ENCODE measurements at regions not wholly inside any gene's neighbourhood (a gene's known extent, or its start where the extent isn't known, plus 50 kb on each side); places are given as distances from the start of the nearest gene placed in this dataset.
"Not testable (repeated sequence)": the region's sequence is repeated elsewhere in the genome, so short reads cannot be mapped to it uniquely, and the experiment has no call there.

DNA sequence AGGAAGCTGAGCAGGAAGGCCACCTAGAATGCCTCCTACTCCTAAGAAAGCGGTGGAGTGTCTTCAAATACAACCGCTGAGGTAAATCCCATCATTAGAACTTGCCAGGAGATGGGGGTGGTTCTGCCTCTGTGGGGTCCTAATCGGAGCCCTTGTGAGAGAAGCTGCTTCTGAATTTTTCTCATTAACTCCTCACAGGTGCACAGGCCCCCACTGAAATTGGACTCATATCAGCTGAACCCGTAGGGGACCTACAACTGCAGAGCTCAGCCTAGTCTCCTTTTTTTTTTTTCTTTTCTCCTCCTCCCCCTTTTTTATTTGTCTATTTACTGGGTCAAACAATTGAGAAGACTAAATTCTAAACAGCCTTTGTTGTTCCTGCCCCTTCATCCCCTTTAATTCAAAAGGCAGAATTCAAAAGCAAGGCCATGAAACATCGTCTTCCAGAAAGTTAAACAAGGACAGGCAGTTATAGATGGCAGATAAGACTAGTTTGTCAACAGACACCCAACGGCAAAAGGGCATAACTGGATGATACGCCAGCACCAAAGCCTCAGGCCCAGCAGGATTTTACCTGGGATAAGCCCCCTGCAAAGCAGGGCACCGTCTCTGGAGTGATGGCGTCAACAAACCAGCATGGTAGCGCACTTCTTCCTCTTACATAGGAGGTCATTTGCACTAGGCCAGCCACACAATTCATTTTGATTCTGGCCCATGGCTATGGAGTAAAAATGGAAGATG, 213.7 kb upstream of the HES1 start:
- Histone ChIP-seq H3K9me3 (ENCODE audit: control insufficient read depth, insufficient read depth, low read depth, low read length) (peaks cover 12% of the 10 kb centered on the region; the same call in 1 of the 2 replicates), H3K27me3 (ENCODE audit: control insufficient read depth, insufficient read depth, low read length) (no peaks in the 10 kb centered on the region), H3K4me1 (ENCODE audit: control insufficient read depth, insufficient read depth, low read length) (no peaks in the 10 kb centered on the region), H3K9ac (ENCODE audit: low read length) (no peak overlapping the region), H3K27ac (ENCODE audit: low read depth, low read length) (no peak overlapping the region), H3K36me3 (ENCODE audit: control insufficient read depth, insufficient read depth, low read length) (no peaks in the 10 kb centered on the region), H3K4me3 (ENCODE audit: low read depth, low read length) (no peak overlapping the region)

DNA sequence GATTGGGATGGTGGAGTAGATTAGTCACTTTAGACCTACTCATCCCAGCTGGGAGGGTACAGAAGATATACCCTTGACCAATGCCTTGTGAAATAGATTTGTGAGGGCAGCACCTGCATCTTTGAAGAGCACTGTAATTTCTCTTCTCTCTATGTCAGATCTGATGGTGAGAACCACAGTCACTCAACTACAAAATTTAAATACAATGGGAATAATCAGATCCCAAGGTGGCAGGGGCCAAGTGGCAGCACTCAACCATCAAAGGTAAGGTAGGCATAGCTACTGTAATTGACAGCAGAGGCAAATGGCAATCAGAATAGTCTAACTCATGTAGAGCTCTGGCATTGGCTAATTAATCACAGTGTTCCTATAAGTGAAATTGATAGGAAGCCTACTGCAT, 212.0 kb upstream of the HES1 start:
- not testable (repeated sequence) for H3K4me1 ChIP-seq (ENCODE audit: control insufficient read depth, insufficient read depth, low read length); H3K9ac ChIP-seq (ENCODE audit: low read length); H3K27ac ChIP-seq (ENCODE audit: low read depth, low read length); H3K4me3 ChIP-seq (ENCODE audit: low read depth, low read length); H3K36me3 ChIP-seq (ENCODE audit: control insufficient read depth, insufficient read depth, low read length); H3K27me3 ChIP-seq (ENCODE audit: control insufficient read depth, insufficient read depth, low read length)
- H3K9me3 ChIP-seq (ENCODE audit: control insufficient read depth, insufficient read depth, low read depth, low read length), result peaks cover 12% of the 10 kb centered on the region; the same call in 1 of the 2 replicates

DNA sequence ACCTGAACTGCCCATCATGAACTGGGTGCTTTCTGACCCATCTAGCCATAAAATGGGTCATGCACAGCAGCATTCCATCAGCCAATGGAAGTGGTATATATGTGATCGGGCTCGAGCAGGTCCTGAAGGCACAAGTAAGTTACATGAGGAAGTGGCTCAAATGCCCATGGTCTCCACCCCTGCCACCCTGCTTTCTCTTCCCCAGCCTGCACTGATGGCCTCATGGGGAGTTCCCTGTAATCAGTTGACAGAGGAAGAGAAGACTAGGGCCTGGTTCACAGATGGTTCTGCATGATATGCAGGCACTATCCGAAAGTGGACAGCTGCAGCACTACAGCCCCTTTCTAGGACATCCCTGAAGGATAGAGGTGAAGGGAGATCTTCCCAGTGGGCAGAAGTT, 209.9 kb upstream of the HES1 start:
- not testable (repeated sequence) for H3K4me1 ChIP-seq (ENCODE audit: control insufficient read depth, insufficient read depth, low read length)
- peaks cover 12% of the 10 kb centered on the region; the same call in 1 of the 2 replicates for H3K9me3 ChIP-seq (ENCODE audit: control insufficient read depth, insufficient read depth, low read depth, low read length)

GRCh38 chr3:193927413-193928206, 208.3 kb upstream of the HES1 start:
- not testable (repeated sequence) for H3K4me1 ChIP-seq (ENCODE audit: control insufficient read depth, insufficient read depth, low read length); H3K27me3 ChIP-seq (ENCODE audit: control insufficient read depth, insufficient read depth, low read length); H3K4me3 ChIP-seq (ENCODE audit: low read depth, low read length); H3K9ac ChIP-seq (ENCODE audit: low read length); H3K36me3 ChIP-seq (ENCODE audit: control insufficient read depth, insufficient read depth, low read length); H3K27ac ChIP-seq (ENCODE audit: low read depth, low read length)
- H3K9me3 ChIP-seq (ENCODE audit: control insufficient read depth, insufficient read depth, low read depth, low read length), result peaks cover 12% of the 10 kb centered on the region; the same call in 1 of the 2 replicates

More for the DNA sequence above, 209.9 kb upstream of the HES1 start:
- not testable (repeated sequence) for H3K27me3 ChIP-seq (ENCODE audit: control insufficient read depth, insufficient read depth, low read length); H3K4me3 ChIP-seq (ENCODE audit: low read depth, low read length); H3K27ac ChIP-seq (ENCODE audit: low read depth, low read length); H3K36me3 ChIP-seq (ENCODE audit: control insufficient read depth, insufficient read depth, low read length); H3K9ac ChIP-seq (ENCODE audit: low read length)

DNA sequence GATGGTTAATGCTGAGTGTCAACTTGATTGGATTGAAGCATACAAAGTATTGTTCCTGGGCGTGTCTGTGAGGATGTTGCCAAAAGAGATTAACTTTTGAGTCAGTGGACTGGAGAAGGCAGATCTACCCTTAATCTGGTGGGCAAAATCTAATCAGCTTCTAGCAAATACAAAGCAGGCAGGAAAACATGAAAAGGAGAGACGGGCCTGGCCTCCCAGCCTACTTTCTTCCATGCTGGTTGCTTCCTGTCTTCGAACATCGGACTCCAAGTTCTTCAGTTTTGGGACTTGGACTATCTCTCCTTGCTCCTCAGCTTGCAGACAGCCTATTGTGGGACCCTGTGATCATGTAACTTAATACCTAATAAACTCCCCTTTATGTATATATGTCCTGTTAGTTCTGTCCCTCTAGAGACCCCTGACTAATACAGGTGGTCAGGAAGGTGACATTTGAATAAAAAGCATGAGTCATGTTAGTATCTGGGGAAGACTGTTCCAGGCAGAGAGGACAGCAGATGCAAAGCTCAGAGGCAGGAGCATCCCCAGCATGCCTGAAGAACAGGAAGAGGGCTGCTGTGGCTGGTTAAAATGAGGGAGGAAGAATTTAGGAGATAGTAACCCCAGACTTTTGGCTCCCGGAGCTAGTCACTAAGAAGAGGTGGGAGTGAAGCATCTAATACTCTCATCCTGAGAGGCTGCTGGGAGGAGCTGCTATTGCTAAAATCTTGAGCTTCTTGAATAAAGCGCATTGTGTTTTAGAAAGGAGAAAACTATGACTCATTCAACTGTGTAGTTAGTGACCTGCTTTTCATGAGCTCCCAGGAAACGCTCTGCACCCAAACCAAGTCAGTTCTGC, 207.4 kb upstream of the HES1 start:
- no peak overlapping the region for H3K4me3 ChIP-seq (ENCODE audit: low read depth, low read length)
- H3K4me1 ChIP-seq (ENCODE audit: control insufficient read depth, insufficient read depth, low read length), result peaks cover 5% of the 10 kb centered on the region; the same call in 1 of the 2 replicates
- H3K27me3 ChIP-seq (ENCODE audit: control insufficient read depth, insufficient read depth, low read length), result peaks cover 4% of the 10 kb centered on the region; the same call in 1 of the 2 replicates
- H3K9me3 ChIP-seq (ENCODE audit: control insufficient read depth, insufficient read depth, low read depth, low read length), result peaks cover 15% of the 10 kb centered on the region; the same call in 1 of the 2 replicates
- H3K36me3 ChIP-seq (ENCODE audit: control insufficient read depth, insufficient read depth, low read length), result no peaks in the 10 kb centered on the region
- H3K27ac ChIP-seq (ENCODE audit: low read depth, low read length), result no peak overlapping the region
- no peak overlapping the region for H3K9ac ChIP-seq (ENCODE audit: low read length)

DNA sequence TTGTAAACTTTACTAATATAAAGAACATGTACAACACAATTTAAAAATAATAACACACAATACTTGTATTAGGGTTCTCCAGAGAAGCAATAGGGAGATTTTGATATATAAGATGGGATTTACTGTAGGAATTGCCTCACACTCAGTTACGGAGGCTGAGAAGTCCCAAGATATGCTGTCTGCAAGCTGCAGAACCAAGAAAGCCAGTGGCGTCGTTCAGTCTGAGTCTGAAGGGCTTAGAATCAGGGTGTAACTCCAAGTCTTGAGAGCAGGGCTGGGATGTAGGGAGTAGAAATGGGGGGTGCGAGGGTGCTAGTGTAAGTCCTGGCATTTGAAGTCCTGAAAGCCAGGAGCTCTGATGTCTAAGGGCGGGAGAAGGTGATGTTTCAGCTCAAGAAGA, 206.6 kb upstream of the HES1 start:
- no peak overlapping the region for H3K4me3 ChIP-seq (ENCODE audit: low read depth, low read length)
- H3K9ac ChIP-seq (ENCODE audit: low read length), result no peak overlapping the region
- peaks cover 4% of the 10 kb centered on the region; the same call in 1 of the 2 replicates for H3K27me3 ChIP-seq (ENCODE audit: control insufficient read depth, insufficient read depth, low read length)
- H3K36me3 ChIP-seq (ENCODE audit: control insufficient read depth, insufficient read depth, low read length), result no peaks in the 10 kb centered on the region
- no peak overlapping the region for H3K27ac ChIP-seq (ENCODE audit: low read depth, low read length)
- H3K9me3 ChIP-seq (ENCODE audit: control insufficient read depth, insufficient read depth, low read depth, low read length), result peaks cover 8% of the 10 kb centered on the region; the same call in 1 of the 2 replicates
- H3K4me1 ChIP-seq (ENCODE audit: control insufficient read depth, insufficient read depth, low read length), result peaks cover 5% of the 10 kb centered on the region; the same call in 1 of the 2 replicates

DNA sequence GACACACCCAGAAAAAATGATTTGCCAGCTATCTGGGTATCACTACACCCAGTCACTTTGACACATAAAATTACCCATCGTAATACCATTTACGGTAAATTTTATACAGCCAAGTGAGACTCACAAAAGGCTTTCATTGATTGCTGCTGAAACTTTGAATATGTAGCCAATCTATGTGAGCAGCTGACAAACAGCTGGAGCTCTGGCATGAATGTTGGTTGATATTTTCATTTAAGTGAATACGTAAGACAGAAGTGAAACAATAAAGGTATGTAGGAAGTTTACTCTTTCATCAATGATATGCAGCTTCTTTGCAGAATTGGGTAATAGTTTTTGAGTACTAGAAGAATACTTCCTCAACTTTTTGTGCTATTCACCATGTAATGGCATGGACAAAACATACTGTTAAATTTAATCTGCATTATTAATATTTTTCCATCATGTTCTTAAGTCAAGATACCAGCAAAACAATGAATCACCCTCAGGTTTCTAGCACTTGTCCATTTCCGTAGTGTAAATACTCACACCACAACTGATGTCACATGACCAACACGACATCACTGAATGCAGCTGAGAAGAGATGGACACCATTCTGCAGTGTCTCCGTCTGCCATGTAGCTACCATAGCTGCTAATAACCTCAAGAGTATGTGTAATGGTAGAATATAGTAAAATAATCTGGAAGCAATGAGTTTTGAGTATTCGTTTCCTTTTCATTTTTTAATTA, 205.9 kb upstream of the HES1 start:
- Histone ChIP-seq H3K4me1 (ENCODE audit: control insufficient read depth, insufficient read depth, low read length) (peaks cover 5% of the 10 kb centered on the region; the same call in 1 of the 2 replicates), H3K27me3 (ENCODE audit: control insufficient read depth, insufficient read depth, low read length) (peaks cover 4% of the 10 kb centered on the region; the same call in 1 of the 2 replicates), H3K4me3 (ENCODE audit: low read depth, low read length) (no peak overlapping the region), H3K9me3 (ENCODE audit: control insufficient read depth, insufficient read depth, low read depth, low read length) (peaks cover 6% of the 10 kb centered on the region; the same call in 1 of the 2 replicates), H3K9ac (ENCODE audit: low read length) (no peak overlapping the region), H3K27ac (ENCODE audit: low read depth, low read length) (no peak overlapping the region), H3K36me3 (ENCODE audit: control insufficient read depth, insufficient read depth, low read length) (no peaks in the 10 kb centered on the region)

GRCh38 chr3:193932136-193932535, 203.8 kb upstream of the HES1 start:
- Histone ChIP-seq H3K27me3 (ENCODE audit: control insufficient read depth, insufficient read depth, low read length) (peaks cover 4% of the 10 kb centered on the region; the same call in 1 of the 2 replicates), H3K36me3 (ENCODE audit: control insufficient read depth, insufficient read depth, low read length) (no peaks in the 10 kb centered on the region), H3K4me1 (ENCODE audit: control insufficient read depth, insufficient read depth, low read length) (peaks cover 5% of the 10 kb centered on the region; the same call in 1 of the 2 replicates), H3K9me3 (ENCODE audit: control insufficient read depth, insufficient read depth, low read depth, low read length) (peaks cover 6% of the 10 kb centered on the region; the same call in 1 of the 2 replicates), H3K27ac (ENCODE audit: low read depth, low read length) (no peak overlapping the region), H3K9ac (ENCODE audit: low read length) (no peak overlapping the region), H3K4me3 (ENCODE audit: low read depth, low read length) (no peak overlapping the region)

- Histone ChIP-seq H3K27ac (ENCODE audit: low read depth, low read length) (no peak overlapping the region), H3K36me3 (ENCODE audit: control insufficient read depth, insufficient read depth, low read length) (no peaks in the 10 kb centered on the region), H3K27me3 (ENCODE audit: control insufficient read depth, insufficient read depth, low read length) (peaks cover 4% of the 10 kb centered on the region; the same call in 1 of the 2 replicates), H3K4me1 (ENCODE audit: control insufficient read depth, insufficient read depth, low read length) (peaks cover 5% of the 10 kb centered on the region; the same call in 1 of the 2 replicates), H3K4me3 (ENCODE audit: low read depth, low read length) (no peak overlapping the region), H3K9ac (ENCODE audit: low read length) (no peak overlapping the region), H3K9me3 (ENCODE audit: control insufficient read depth, insufficient read depth, low read depth, low read length) (peaks cover 6% of the 10 kb centered on the region; the same call in 1 of the 2 replicates)
Measured at GRCh38 chr3:193932576-193932975, 203.4 kb upstream of the HES1 start.

DNA sequence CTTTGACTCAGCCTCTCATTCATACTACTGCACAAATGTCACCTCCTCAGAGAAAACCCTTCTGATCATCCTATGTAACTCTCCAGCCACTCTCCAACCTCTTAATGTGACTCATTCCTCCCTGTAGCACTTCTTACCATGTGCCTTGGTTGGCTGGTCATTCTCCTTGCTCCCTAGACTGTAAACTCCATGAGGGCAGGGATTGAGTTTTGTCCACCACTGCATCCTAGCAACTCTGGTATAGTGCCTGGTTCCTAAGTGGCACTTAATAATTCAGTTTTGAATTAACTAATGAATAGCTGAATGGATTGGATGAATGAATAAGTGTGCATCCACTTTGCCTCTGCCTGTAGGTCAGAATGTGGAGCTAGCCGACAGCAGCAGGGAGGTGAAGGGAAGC, 202.5 kb upstream of the HES1 start:
- Histone ChIP-seq H3K4me3 (ENCODE audit: low read depth, low read length) (no peak overlapping the region), H3K4me1 (ENCODE audit: control insufficient read depth, insufficient read depth, low read length) (peaks cover 7% of the 10 kb centered on the region), H3K27ac (ENCODE audit: low read depth, low read length) (no peak overlapping the region), H3K27me3 (ENCODE audit: control insufficient read depth, insufficient read depth, low read length) (peaks cover 4% of the 10 kb centered on the region; the same call in 1 of the 2 replicates), H3K36me3 (ENCODE audit: control insufficient read depth, insufficient read depth, low read length) (no peaks in the 10 kb centered on the region), H3K9me3 (ENCODE audit: control insufficient read depth, insufficient read depth, low read depth, low read length) (peaks cover 6% of the 10 kb centered on the region; the same call in 1 of the 2 replicates), H3K9ac (ENCODE audit: low read length) (no peak overlapping the region)
